GM23338 (cell line): ENCODE measurements at regions not wholly inside any gene's neighbourhood (a gene's known extent, or its start where the extent isn't known, plus 50 kb on each side); places are given as distances from the start of the nearest gene placed in this dataset.

Source experiments
- ATAC-seq: fragments of 200-7000 bp; cut with Tn5 transposase; 3 replicates; pipeline ENCODE4 v1.9.1; 2020
- DNase-seq: peaks from one replicate; pipeline ENCODE4 v3.0.0-alpha.2; 2015; ENCODE audit warnings: low spot score
- H2AFZ ChIP-seq: fragments of 200-600 bp; sonication (generic); 2 replicates; pipeline ENCODE4 v1.8.0; 2016; ENCODE audit warnings: antibody characterized with exemption, mild to moderate bottlenecking, moderate library complexity
- H3F3A ChIP-seq: fragments of 200-600 bp; sonication (generic); replicated peaks from 2 replicates; pipeline ENCODE4 v1.8.0; 2017; ENCODE audit warnings: antibody characterized with exemption, mixed run types, low read depth
- H3K27ac ChIP-seq: fragments of 200-600 bp; sonication (generic); 2 replicates; pipeline ENCODE4 v1.6.1; 2016; ENCODE audit warnings: low read depth
- H3K27me3 ChIP-seq: fragments of 200-600 bp; sonication (generic); 2 replicates; pipeline ENCODE4 v1.8.0; 2016; ENCODE audit warnings: mild to moderate bottlenecking, mixed run types, moderate library complexity; ENCODE audit not compliant: insufficient read depth
- H3K36me3 ChIP-seq: fragments of 200-600 bp; sonication (generic); 2 replicates; pipeline ENCODE4 v1.8.0; 2016; ENCODE audit warnings: mild to moderate bottlenecking; ENCODE audit not compliant: insufficient read depth
- H3K4me1 ChIP-seq: fragments of 200-600 bp; sonication (generic); 2 replicates; pipeline ENCODE4 v1.8.0; 2016; ENCODE audit warnings: mild to moderate bottlenecking, moderate library complexity; ENCODE audit not compliant: insufficient read depth
- H3K4me2 ChIP-seq: fragments of 200-600 bp; sonication (generic); 2 replicates; pipeline ENCODE4 v1.7.1; 2017; ENCODE audit warnings: mixed run types
- H3K4me3 ChIP-seq: fragments of 200-600 bp; sonication (generic); 2 replicates; pipeline ENCODE4 v1.6.1; 2016; ENCODE audit warnings: mixed run types
- H3K79me2 ChIP-seq: fragments of 200-600 bp; sonication (generic); replicated peaks from 2 replicates; pipeline ENCODE4 v1.8.0; 2017; ENCODE audit warnings: mild to moderate bottlenecking; ENCODE audit not compliant: insufficient read depth
- H3K9me2 ChIP-seq: fragments of 200-600 bp; sonication (generic); 2 replicates; pipeline ENCODE4 v1.8.0; 2017; ENCODE audit not compliant: insufficient read depth
- H4K20me1 ChIP-seq: fragments of 200-600 bp; sonication (generic); replicated peaks from 2 replicates; pipeline ENCODE4 v1.8.0; 2017; ENCODE audit warnings: mild to moderate bottlenecking; ENCODE audit not compliant: insufficient read depth
- H3K27ac Mint-ChIP-seq: 2 replicates; pipeline ENCODE4 v1.8.0; 2020; ENCODE audit warnings: inconsistent platforms, mild to moderate bottlenecking, moderate library complexity, mixed read lengths
- H3K27me3 Mint-ChIP-seq: 3 replicates; pipeline ENCODE4 v1.8.0; 2022; ENCODE audit warnings: low read depth, mild to moderate bottlenecking, moderate library complexity, mixed read lengths, inconsistent platforms; ENCODE audit not compliant: insufficient read depth, poor library complexity
- H3K36me3 Mint-ChIP-seq: 3 replicates; pipeline ENCODE4 v1.8.0; 2021; ENCODE audit warnings: low read depth, mild to moderate bottlenecking, inconsistent platforms, moderate library complexity, mixed read lengths
- H3K4me1 Mint-ChIP-seq: 3 replicates; pipeline ENCODE4 v1.8.0; 2020; ENCODE audit warnings: mild to moderate bottlenecking, inconsistent platforms, mixed read lengths
- H3K4me3 Mint-ChIP-seq: 3 replicates; pipeline ENCODE4 v1.8.0; 2021; ENCODE audit warnings: moderate library complexity, mild to moderate bottlenecking, inconsistent platforms, mixed read lengths
- H3K9me3 Mint-ChIP-seq: 3 replicates; pipeline ENCODE4 v1.8.0; 2020; ENCODE audit warnings: moderate library complexity, mild to moderate bottlenecking, inconsistent platforms, mixed read lengths
- CTCF ChIP-seq, 2 experiments: fragments of 200-600 bp in 1 of 2; sonication (generic) in 1 of 2; conservative IDR thresholded peaks; 2 replicates each; pipeline versions ENCODE4 v1.5.1 to v1.6.1; 2016 to 2017; ENCODE audit warnings: antibody characterized with exemption in 2 of 2, low read depth in 2 of 2, mild to moderate bottlenecking in 2 of 2, moderate library complexity in 1 of 2
- ETS1 ChIP-seq: IDR thresholded peaks from 2 replicates; pipeline ENCODE4 v1.6.1; 2016; ENCODE audit warnings: antibody characterized with exemption
- EZH2phosphoT487 ChIP-seq: fragments of 200-600 bp; sonication (generic); IDR thresholded peaks from one replicate; pipeline ENCODE4 v1.8.1; 2018; ENCODE audit warnings: antibody characterized with exemption; ENCODE audit not compliant: unreplicated experiment
- JUNB ChIP-seq: IDR thresholded peaks from one replicate; pipeline ENCODE4 v1.6.1; 2016; ENCODE audit warnings: antibody characterized with exemption; ENCODE audit not compliant: unreplicated experiment
- NANOG ChIP-seq: IDR thresholded peaks from 2 replicates; pipeline ENCODE4 v1.6.1; 2016; ENCODE audit warnings: antibody characterized with exemption, borderline replicate concordance
- POLR2AphosphoS5 ChIP-seq: IDR thresholded peaks from 2 replicates; pipeline ENCODE4 v1.6.1; 2016; ENCODE audit warnings: antibody characterized with exemption, low read depth
- REST ChIP-seq: IDR thresholded peaks from one replicate; pipeline ENCODE4 v1.6.1; 2018; ENCODE audit warnings: antibody characterized with exemption; ENCODE audit not compliant: unreplicated experiment
- ZNF331 ChIP-seq: fragments of 250-450 bp; sonication (Bioruptor Pico); IDR thresholded peaks from 2 replicates; pipeline ENCODE4 v1.5.0; 2020; ENCODE audit warnings: low read depth, mild to moderate bottlenecking, moderate library complexity
- ZNF462 ChIP-seq: fragments of 250-450 bp; sonication (Bioruptor Pico); IDR thresholded peaks from 2 replicates; pipeline ENCODE4 v1.5.0; 2020; ENCODE audit warnings: mild to moderate bottlenecking, moderate library complexity

- Mint-ChIP-seq H3K4me1 (no peaks in the 10 kb centered on the region), H3K36me3 (no peaks in the 10 kb centered on the region), H3K27ac (no peak overlapping the region), H3K9me3 (no peaks in the 10 kb centered on the region), H3K27me3 (no peaks in the 10 kb centered on the region), H3K4me3 (no peak overlapping the region)
- Histone ChIP-seq H4K20me1 (no peaks in the 10 kb centered on the region), H3K4me3 (no peak overlapping the region), H3K27ac (no peak overlapping the region), H3K79me2 (no peaks in the 10 kb centered on the region), H3K9me2 (no peaks in the 10 kb centered on the region), H3F3A (no peaks in the 10 kb centered on the region), H2AFZ (no peak overlapping the region), H3K36me3 (no peaks in the 10 kb centered on the region), H3K4me2 (no peak overlapping the region), H3K27me3 (no peaks in the 10 kb centered on the region), H3K4me1 (no peaks in the 10 kb centered on the region)
- DNase-seq (no peak), ATAC-seq (no peak)
- TF ChIP-seq ZNF462 (CRISPR knock-in tag): no peak
- no peak for TF ChIP-seq NANOG
- TF ChIP-seq ETS1: no peak
- no peak for TF ChIP-seq JUNB
These were observed 238.2 kb downstream of the PTEN start for GRCh38 chr10:88101666-88102065.

GRCh38 chr10:88103576-88103975 lies 240.2 kb downstream of the PTEN start:
- Histone ChIP-seq H3K27me3 (no peaks in the 10 kb centered on the region), H3K4me1 (no peaks in the 10 kb centered on the region; the same call in 1 of the 2 replicates), H3K9me2 (no peaks in the 10 kb centered on the region), H2AFZ (no peak overlapping the region), H3F3A (no peaks in the 10 kb centered on the region), H3K27ac (no peak overlapping the region), H3K36me3 (no peaks in the 10 kb centered on the region), H3K4me3 (no peak overlapping the region), H4K20me1 (no peaks in the 10 kb centered on the region), H3K4me2 (no peak overlapping the region), H3K79me2 (no peaks in the 10 kb centered on the region)
- H3K4me3 Mint-ChIP-seq: no peak overlapping the region
- peaks cover 10% of the 10 kb centered on the region for H3K4me1 Mint-ChIP-seq
- no peak overlapping the region for H3K27ac Mint-ChIP-seq
- ATAC-seq: no peak
- H3K27me3 Mint-ChIP-seq: no peaks in the 10 kb centered on the region
- no peaks in the 10 kb centered on the region for H3K36me3 Mint-ChIP-seq
- no peak for DNase-seq
- H3K9me3 Mint-ChIP-seq: no peaks in the 10 kb centered on the region
- TF ChIP-seq REST (no peak), POLR2AphosphoS5 (no peak), NANOG (no peak), ZNF331 (CRISPR knock-in tag) (no peak), CTCF (conservative IDR thresholded peaks at IDR 0.05; ENCODE audit: low read depth in 2 of 2) (no peak), EZH2phosphoT487 (no peak)
